ENCODE measurements at regions not wholly inside any gene's neighbourhood (a gene's known extent, or its start where the extent isn't known, plus 50 kb on each side); places are given as distances from the start of the nearest gene placed in this dataset.
"Not testable (repeated sequence)": the region's sequence is repeated elsewhere in the genome, so short reads cannot be mapped to it uniquely, and the experiment has no call there.

DNA sequence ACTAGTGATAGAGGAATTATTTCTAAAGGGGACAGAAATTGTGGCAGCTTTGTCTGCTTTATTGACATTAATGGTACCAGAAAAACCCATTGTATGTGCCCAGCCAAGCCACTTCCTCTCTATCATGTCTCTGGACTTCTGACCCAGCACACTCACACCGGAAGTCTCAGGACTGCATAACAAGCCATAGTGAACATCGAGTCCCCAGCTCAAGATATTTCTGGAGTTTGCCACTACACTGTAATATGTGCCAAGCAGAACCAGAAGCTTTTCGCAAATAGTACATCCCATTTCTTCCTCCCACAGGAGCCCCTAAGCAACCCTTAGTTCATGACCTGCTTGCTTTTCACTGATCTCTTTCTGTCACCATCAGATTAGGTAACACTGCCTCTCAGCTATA lies 187.4 kb upstream of the GHR start:
- Mint-ChIP-seq H3K36me3 (ENCODE audit: low read depth) (no peaks in the 10 kb centered on the region), H3K27me3 (ENCODE audit: low read depth, poor library complexity) (peaks cover 3% of the 10 kb centered on the region), H3K9me3 (peaks cover 3% of the 10 kb centered on the region), H3K27ac (no peak overlapping the region), H3K4me1 (no peaks in the 10 kb centered on the region), H3K4me3 (no peak overlapping the region)
- DNase-seq: no peak
- TF ChIP-seq, protein P1, sequence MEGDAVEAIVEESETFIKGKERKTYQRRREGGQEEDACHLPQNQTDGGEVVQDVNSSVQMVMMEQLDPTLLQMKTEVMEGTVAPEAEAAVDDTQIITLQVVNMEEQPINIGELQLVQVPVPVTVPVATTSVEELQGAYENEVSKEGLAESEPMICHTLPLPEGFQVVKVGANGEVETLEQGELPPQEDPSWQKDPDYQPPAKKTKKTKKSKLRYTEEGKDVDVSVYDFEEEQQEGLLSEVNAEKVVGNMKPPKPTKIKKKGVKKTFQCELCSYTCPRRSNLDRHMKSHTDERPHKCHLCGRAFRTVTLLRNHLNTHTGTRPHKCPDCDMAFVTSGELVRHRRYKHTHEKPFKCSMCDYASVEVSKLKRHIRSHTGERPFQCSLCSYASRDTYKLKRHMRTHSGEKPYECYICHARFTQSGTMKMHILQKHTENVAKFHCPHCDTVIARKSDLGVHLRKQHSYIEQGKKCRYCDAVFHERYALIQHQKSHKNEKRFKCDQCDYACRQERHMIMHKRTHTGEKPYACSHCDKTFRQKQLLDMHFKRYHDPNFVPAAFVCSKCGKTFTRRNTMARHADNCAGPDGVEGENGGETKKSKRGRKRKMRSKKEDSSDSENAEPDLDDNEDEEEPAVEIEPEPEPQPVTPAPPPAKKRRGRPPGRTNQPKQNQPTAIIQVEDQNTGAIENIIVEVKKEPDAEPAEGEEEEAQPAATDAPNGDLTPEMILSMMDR (IDR thresholded peaks at IDR 0.05): no peak

DNA sequence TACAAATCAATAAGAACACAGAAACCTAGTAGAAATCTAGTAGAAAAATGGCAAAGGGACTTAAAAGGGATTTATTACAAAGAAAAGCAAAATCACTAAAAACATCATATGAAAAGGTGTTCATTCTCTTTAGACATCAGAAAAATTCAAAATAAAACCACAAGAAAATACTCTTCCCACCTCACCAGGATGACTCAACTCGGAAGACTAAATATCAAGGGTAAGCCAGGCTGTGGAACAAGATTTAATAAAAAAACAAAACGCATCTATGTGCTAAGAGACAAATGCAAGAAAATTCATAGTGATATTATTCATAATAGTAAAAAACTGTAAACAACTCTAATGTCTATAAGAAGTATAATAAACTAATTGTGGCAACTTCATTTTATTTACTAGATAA lies 181.6 kb upstream of the GHR start:
- Mint-ChIP-seq H3K27me3 (ENCODE audit: low read depth, poor library complexity) (no peaks in the 10 kb centered on the region), H3K27ac (no peak overlapping the region), H3K4me3 (no peak overlapping the region), H3K36me3 (ENCODE audit: low read depth) (no peaks in the 10 kb centered on the region), H3K9me3 (no peaks in the 10 kb centered on the region), H3K4me1 (no peaks in the 10 kb centered on the region)
- no peak for DNase-seq
- TF ChIP-seq, protein P1 (IDR thresholded peaks at IDR 0.05): no peak

DNA sequence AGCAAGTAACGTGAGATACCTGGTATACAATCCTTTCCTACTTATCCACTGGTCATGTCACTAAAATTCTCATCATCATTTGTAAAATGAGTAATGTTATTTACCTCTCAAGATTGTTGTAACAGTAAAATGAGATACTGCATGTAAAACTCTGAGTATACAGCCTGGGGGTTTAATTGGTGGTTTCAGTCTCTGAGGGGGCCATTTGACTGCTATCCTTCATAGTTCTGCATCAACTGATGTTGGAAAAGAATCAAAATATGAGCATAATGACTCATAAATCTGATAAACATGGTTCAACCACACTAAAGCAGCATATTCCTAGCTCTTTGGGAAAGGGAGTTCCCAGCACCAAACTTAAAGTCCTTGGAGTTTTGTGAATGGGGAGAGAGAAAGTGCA lies 181.0 kb upstream of the GHR start:
- DNase-seq: no peak
- Mint-ChIP-seq H3K27me3 (ENCODE audit: low read depth, poor library complexity) (no peaks in the 10 kb centered on the region), H3K36me3 (ENCODE audit: low read depth) (no peaks in the 10 kb centered on the region), H3K4me3 (no peak overlapping the region), H3K27ac (no peak overlapping the region), H3K4me1 (no peaks in the 10 kb centered on the region), H3K9me3 (peaks cover 3% of the 10 kb centered on the region)
- TF ChIP-seq, protein P1 (IDR thresholded peaks at IDR 0.05): no peak

DNA sequence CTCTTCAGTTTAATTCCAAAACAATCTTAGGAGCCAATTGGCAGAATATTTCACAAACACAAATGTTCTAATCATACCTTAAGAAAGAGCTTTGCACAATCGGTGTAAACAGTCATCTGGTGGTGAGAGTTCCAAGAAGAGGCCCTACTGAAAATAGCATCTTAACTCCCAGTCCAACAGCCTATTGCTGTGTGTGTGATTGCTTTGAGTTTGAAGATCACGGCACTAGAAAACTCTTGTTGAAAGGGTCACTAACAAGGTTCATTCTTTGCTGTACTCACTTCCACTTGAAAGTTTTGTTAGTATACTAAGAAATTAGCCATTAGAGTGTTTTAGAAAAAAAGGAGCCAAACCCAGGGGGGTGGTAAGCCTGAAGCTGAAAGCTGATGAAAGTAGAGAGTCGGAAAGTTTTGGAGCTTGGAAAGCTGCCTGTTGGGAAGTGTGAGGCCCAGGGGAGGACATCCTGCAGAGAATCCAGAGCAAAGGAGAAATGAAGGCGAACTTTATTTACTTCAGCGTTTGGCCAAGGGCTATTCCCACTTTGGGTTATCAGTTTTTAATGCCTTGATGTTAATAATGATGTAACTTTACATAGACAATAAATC lies 180.3 kb upstream of the GHR start:
- no peak overlapping the region for H3K4me3 Mint-ChIP-seq
- no peak for DNase-seq
- H3K27ac Mint-ChIP-seq: peak overlapping the region; percentile 26
- H3K36me3 Mint-ChIP-seq (ENCODE audit: low read depth): no peaks in the 10 kb centered on the region
- H3K27me3 Mint-ChIP-seq (ENCODE audit: low read depth, poor library complexity): no peaks in the 10 kb centered on the region
- TF ChIP-seq, protein P1 (IDR thresholded peaks at IDR 0.05): no peak
- no peaks in the 10 kb centered on the region for H3K4me1 Mint-ChIP-seq
- H3K9me3 Mint-ChIP-seq: peaks cover 8% of the 10 kb centered on the region

DNA sequence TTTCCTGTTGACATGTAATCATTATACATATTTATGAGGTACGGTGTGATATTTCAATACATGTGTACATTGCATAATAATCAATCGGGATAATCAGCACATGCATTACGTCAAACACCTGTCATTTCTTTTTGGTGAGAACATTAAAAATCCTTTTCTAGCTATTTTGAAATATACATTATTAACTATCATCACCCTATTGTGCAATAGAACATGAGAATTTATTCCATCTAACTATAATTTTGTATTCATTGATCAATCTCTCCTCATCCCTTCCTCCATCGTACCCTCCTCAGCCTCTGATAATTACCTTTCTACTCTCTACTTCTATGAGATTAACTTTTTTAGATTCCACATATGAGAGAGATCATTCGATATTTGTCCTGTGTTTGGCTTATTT lies 170.9 kb upstream of the GHR start:
- no peak overlapping the region for H3K4me3 Mint-ChIP-seq
- peaks cover 4% of the 10 kb centered on the region for H3K27me3 Mint-ChIP-seq (ENCODE audit: low read depth, poor library complexity)
- DNase-seq: no peak
- TF ChIP-seq, protein P1 (IDR thresholded peaks at IDR 0.05): no peak
- peaks cover 7% of the 10 kb centered on the region for H3K4me1 Mint-ChIP-seq
- no peak overlapping the region for H3K27ac Mint-ChIP-seq
- H3K9me3 Mint-ChIP-seq: peaks cover 14% of the 10 kb centered on the region
- H3K36me3 Mint-ChIP-seq (ENCODE audit: low read depth): no peaks in the 10 kb centered on the region

DNA sequence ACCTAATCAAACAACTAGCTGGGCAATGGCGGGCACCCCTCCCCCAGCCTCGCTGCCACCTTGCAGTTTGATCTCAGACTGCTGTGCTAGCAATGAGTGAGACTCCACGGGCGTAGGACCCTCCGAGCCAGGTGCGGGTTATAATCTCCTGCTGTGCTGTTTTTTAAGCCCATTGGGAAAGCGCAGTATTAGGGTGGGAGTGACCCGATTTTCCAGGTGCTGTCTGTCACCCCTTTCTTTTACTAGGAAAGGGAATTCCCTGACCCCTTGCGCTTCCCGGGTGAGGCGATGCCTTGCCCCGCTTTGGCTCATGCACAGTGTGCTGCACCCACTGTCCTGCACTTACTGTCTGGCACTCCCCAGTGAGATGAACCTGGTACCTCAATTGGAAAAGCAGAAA lies 163.3 kb upstream of the GHR start:
- peaks cover 35% of the 10 kb centered on the region for H3K9me3 Mint-ChIP-seq
- H3K27me3 Mint-ChIP-seq (ENCODE audit: low read depth, poor library complexity); DNase-seq; H3K36me3 Mint-ChIP-seq (ENCODE audit: low read depth); H3K4me1 Mint-ChIP-seq; H3K4me3 Mint-ChIP-seq; H3K27ac Mint-ChIP-seq: not testable (repeated sequence)
